Activated T-helper 1 cell treated with anti-CD3 and anti-CD28 coated beads, Interleukin-2, amount 50 U/mL, for 16 hours (primary cell): ENCODE measurements at regions not wholly inside any gene's neighbourhood (a gene's known extent, or its start where the extent isn't known, plus 50 kb on each side); places are given as distances from the start of the nearest gene placed in this dataset.

Source experiments
- DNase-seq, 2 donors: peaks; one replicate each; pipeline ENCODE4 v3.0.0-alpha.2; 2020; ENCODE audit warnings: low read depth in 1 of 2, low spot score in 1 of 2

- DNase-seq: no peak
Observed at GRCh38 chr18:45413180-45413836, 202.0 kb upstream of the SLC14A2 start.

DNA sequence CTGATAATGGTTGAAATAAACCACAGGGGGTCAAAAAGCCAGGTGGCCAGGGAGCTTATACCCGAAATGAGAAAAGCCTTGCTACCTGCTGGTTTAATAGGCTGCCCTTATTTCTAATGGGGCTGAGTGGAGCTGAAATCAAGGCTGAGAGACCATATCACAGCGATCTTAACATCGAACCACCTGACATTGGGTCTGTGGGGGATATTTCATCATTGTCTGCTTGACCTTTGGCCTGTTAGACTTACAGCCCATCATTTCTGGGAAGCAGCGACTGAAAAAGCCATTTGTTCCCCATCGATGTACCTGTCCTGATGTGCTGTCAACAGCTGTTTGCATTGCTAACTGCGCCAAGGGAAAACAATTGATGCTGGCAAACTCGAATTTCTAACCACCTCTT is 199.7 kb upstream of the SLC14A2 start:
- no peak for DNase-seq

- DNase-seq: no peak
Observed at GRCh38 chr18:45416168-45416567, 199.1 kb upstream of the SLC14A2 start.

DNA sequence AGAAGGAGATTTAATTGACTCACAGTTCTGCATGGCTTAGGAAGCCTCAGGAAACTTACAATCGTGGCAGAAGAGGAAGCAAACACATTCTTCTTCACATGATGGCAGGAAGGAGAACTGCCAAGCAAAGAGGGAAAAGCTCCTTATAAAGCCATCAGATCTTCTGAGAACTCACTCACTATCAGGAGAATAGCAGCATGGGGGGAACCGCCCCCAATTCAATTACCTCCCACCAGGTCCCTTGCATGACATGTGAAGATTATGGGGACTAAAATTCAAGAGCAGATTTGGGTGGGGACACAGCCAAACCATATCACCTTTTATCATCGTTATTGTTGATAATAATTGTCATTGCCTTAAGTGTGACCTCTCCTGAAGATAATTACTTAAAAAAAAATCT is 197.9 kb upstream of the SLC14A2 start:
- DNase-seq: no peak

GRCh38 chr18:45423659-45424058 is 191.6 kb upstream of the SLC14A2 start:
- no peak for DNase-seq

GRCh38 chr18:45430041-45430440 is 185.2 kb upstream of the SLC14A2 start:
- no peak for DNase-seq

- DNase-seq: no peak
Observed at GRCh38 chr18:45435810-45436209, 179.5 kb upstream of the SLC14A2 start.

DNA sequence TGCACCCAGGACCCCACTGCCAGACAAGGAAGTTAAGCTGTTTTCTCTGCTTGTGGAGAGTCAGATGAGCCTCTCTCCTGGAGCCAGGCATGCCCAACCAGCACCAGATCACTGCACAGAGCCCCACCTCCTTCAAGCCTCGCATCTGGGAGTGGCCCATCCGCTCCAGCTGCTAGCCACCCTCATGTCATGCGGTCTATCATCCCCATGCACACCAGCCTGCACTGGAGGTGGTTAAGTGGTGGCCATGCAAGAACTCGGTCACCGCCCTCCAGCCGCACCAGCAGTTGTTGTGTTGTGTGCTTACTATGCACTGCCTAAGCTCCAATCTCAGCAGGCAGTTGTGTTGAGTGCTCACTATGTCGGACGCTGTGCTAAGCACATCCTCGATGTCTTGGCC is 177.9 kb upstream of the SLC14A2 start:
- DNase-seq: no peak

GRCh38 chr18:45439851-45440645 is 175.2 kb upstream of the SLC14A2 start:
- no peak for DNase-seq

DNA sequence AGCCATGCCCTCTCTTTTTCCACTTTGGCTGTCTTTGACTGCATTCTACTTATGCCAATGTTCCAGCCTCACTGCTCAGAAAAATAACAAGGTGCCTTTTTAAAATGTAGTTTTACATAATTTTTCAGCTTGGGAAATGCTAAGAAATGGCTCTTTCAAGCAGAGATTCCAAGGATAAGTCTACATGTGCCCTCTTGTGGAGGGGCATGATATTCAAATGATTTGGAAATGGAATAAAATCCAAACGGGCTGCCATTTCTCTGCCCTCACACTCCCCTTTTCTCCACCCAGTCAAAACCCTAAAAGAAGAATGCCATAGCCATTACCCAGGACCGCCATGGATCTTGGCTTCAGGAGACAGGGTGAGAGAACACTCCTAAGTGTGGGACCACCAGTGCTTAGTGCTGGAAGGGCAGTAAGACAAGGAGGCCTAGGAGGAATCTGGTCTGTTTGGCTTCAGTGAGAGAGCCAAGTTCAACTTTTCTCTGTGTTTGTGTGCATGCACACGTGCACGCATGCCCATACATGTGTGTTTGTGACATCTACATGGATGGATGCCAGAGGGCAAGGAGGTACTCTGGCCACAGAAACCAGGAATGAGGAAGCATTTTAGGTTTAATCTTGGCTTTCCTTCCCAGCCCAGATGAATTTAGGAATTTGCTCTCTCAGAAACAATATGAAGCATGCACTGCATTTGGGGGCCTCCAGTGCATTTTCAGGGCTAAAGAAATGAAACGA is 174.0 kb upstream of the SLC14A2 start:
- no peak for DNase-seq

DNA sequence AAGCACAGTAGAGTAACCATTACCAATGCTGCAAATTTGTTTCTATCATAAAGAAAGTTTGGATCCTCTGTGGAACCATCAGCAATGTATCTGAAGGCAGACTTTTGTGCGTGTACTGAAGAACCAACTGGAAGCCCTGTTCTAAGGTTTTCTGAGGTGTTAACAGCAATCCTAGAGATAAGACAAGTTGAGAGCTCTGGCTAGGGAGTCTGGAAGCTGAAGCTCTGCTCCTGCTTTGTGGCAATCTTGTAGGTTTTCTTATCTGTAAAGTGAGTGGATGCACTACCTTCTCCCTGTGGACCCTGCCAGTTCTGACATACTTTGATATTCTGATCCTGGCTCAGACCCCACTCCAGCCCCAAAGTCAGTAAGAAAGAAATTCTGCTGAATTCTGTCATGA is 171.2 kb upstream of the SLC14A2 start:
- DNase-seq: no peak

- no peak for DNase-seq
Observed at GRCh38 chr18:45447355-45448265, 167.7 kb upstream of the SLC14A2 start.

- no peak for DNase-seq
Observed at GRCh38 chr18:45448871-45449270, 166.4 kb upstream of the SLC14A2 start.

GRCh38 chr18:45449418-45450227 is 165.7 kb upstream of the SLC14A2 start:
- no peak for DNase-seq

GRCh38 chr18:45456090-45457021 is 158.9 kb upstream of the SLC14A2 start:
- DNase-seq: no peak

GRCh38 chr18:45458033-45458432 is 157.2 kb upstream of the SLC14A2 start:
- no peak for DNase-seq

DNA sequence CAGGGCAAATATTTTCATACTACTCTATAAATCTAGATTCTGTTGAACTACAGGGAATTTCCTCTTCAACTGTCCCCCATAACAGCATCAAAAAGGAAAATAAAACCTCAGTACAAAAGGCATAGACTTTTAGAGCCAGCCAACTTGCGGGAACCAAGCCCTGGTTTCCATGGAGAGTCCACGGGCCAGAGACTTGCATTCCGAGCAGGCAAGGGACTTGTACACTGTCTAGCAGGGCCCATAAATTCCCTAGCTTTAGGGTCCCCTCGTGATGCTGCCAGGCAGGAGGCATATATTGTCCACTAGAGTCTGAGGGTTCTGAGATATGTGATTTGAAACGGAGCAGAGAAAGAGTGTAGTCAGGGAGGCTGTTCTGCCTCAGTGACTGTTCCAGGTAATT is 153.1 kb upstream of the SLC14A2 start:
- DNase-seq: no peak

DNA sequence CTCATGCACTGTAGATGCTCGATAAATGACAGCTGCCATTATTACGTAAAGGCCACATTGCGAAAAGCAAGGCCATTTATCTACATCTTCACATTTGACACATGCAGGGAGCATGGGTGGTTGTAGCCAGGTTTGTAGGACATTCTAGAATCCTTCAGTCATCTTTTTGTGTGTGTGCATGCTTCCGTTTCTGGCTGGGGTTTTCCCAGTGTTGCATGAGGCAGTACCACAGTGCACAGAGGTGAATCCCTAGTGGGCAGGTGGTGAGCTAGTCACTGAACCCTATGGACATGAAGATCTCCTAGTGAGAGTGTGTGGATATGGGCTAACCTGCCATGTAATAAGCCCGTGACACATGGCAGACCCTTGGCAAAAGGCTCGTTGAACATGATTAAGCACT is 151.8 kb upstream of the SLC14A2 start:
- no peak for DNase-seq

DNA sequence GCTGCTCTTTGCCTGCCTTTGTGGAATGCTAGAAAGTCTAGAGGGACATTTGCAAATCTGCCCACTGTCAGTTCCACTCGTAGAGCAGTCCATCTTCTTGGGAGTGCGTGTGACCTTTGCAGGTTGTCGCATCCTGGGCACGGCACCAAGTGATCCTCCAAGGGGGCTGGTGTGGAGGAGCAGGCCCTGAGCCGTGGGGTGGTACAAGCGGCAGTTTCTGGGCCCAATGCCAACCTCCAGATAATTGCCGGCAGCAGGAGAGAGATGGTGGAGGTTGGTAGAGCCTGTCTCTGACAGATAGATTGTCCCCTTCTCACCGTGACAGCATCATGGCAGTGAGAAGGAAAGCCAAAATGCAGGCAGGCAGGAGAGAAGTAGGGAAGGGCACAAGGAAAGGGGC is 150.7 kb upstream of the SLC14A2 start:
- no peak for DNase-seq
